GDM1 (cell line): ENCODE measurements at regions not wholly inside any gene's neighbourhood (a gene's known extent, or its start where the extent isn't known, plus 50 kb on each side); places are given as distances from the start of the nearest gene placed in this dataset.
A peak's percentile ranks its signal among the peaks of the same experiment; 100 is the strongest.

Experiments
- DNase-seq: peaks from one replicate; lab custom pipeline; 2025; lab: John Stamatoyannopoulos, UW

GRCh38 chr12:107282628-107283027 lies 189.3 kb upstream of the CRY1 start:
- DNase-seq, result no peak

- DNase-seq, result no peak
Measured at GRCh38 chr12:107283652-107284051, 190.3 kb upstream of the CRY1 start.

- no peak for DNase-seq
Measured at GRCh38 chr12:107284692-107285091, 191.3 kb upstream of the CRY1 start.

GRCh38 chr12:107287436-107288413 lies 194.4 kb upstream of the CRY1 start:
- DNase-seq, result no peak

- DNase-seq, result no peak
Measured at GRCh38 chr12:107288414-107289127, 195.2 kb upstream of the CRY1 start.

GRCh38 chr12:107291018-107291417 lies 197.7 kb upstream of the CRY1 start:
- DNase-seq, result no peak

- DNase-seq, result no peak
Measured at GRCh38 chr12:107296681-107297089, 203.3 kb upstream of the CRY1 start.

- no peak for DNase-seq
Measured at GRCh38 chr12:107302649-107303341, 209.4 kb upstream of the CRY1 start.

- no peak for DNase-seq
Measured at GRCh38 chr12:107304588-107305532, 211.5 kb upstream of the CRY1 start.

GRCh38 chr12:107306141-107306659 lies 212.9 kb upstream of the CRY1 start:
- no peak for DNase-seq

GRCh38 chr12:107308310-107308709 lies 215.0 kb upstream of the CRY1 start:
- no peak for DNase-seq

GRCh38 chr12:107309020-107309419 lies 215.7 kb upstream of the CRY1 start:
- peak; percentile 36 for DNase-seq

GRCh38 chr12:107310621-107311020 lies 217.3 kb upstream of the CRY1 start:
- DNase-seq, result no peak

GRCh38 chr12:107311682-107312081 lies 218.3 kb upstream of the CRY1 start:
- DNase-seq, result no peak

- peak; percentile 1 for DNase-seq
Measured at GRCh38 chr12:107317751-107318555, 224.6 kb upstream of the CRY1 start.

- no peak for DNase-seq
Measured at GRCh38 chr12:107318556-107318805, 225.1 kb upstream of the CRY1 start.

- no peak for DNase-seq
Measured at GRCh38 chr12:107318806-107319532, 225.6 kb upstream of the CRY1 start.

- DNase-seq, result no peak
Measured at GRCh38 chr12:107319533-107320032, 226.2 kb upstream of the CRY1 start.

- no peak for DNase-seq
Measured at GRCh38 chr12:107320033-107320928, 226.9 kb upstream of the CRY1 start.
